ENCODE measurements at regions not wholly inside any gene's neighbourhood (a gene's known extent, or its start where the extent isn't known, plus 50 kb on each side); places are given as distances from the start of the nearest gene placed in this dataset.

- H3K4me3 ChIP-seq (ENCODE audit: low read depth, low read length): no peak overlapping the region
- no peak for TF ChIP-seq CTCF (IDR thresholded peaks at IDR 0.05; ENCODE audit: insufficient read depth, low read length)
- DNase-seq (ENCODE audit: low read depth): peak; percentile 35
These were observed 69.0 kb downstream of the ID4 start for GRCh38 chr6:19906171-19906570.

GRCh38 chr6:19911223-19911622, 74.1 kb downstream of the ID4 start:
- no peak overlapping the region for H3K4me3 ChIP-seq (ENCODE audit: low read depth, low read length)
- TF ChIP-seq CTCF (IDR thresholded peaks at IDR 0.05; ENCODE audit: insufficient read depth, low read length): no peak
- DNase-seq (ENCODE audit: low read depth): no peak

GRCh38 chr6:19918436-19918835, 81.3 kb downstream of the ID4 start:
- DNase-seq (ENCODE audit: low read depth): no peak
- no peak overlapping the region for H3K4me3 ChIP-seq (ENCODE audit: low read depth, low read length)
- no peak for TF ChIP-seq CTCF (IDR thresholded peaks at IDR 0.05; ENCODE audit: insufficient read depth, low read length)

- H3K4me3 ChIP-seq (ENCODE audit: low read depth, low read length): no peak overlapping the region
- TF ChIP-seq CTCF (IDR thresholded peaks at IDR 0.05; ENCODE audit: insufficient read depth, low read length): no peak
- DNase-seq (ENCODE audit: low read depth): no peak
These were observed 84.6 kb downstream of the ID4 start for GRCh38 chr6:19921786-19922185.

GRCh38 chr6:19925533-19925932, 88.4 kb downstream of the ID4 start:
- no peak overlapping the region for H3K4me3 ChIP-seq (ENCODE audit: low read depth, low read length)
- DNase-seq (ENCODE audit: low read depth): no peak
- TF ChIP-seq CTCF (IDR thresholded peaks at IDR 0.05; ENCODE audit: insufficient read depth, low read length): no peak

GRCh38 chr6:19928461-19928860, 91.3 kb downstream of the ID4 start:
- TF ChIP-seq CTCF (IDR thresholded peaks at IDR 0.05; ENCODE audit: insufficient read depth, low read length): no peak
- H3K4me3 ChIP-seq (ENCODE audit: low read depth, low read length): no peak overlapping the region
- DNase-seq (ENCODE audit: low read depth): no peak

GRCh38 chr6:19929312-19929711, 92.1 kb downstream of the ID4 start:
- no peak for DNase-seq (ENCODE audit: low read depth)
- TF ChIP-seq CTCF (IDR thresholded peaks at IDR 0.05; ENCODE audit: insufficient read depth, low read length): no peak
- no peak overlapping the region for H3K4me3 ChIP-seq (ENCODE audit: low read depth, low read length)

Measured in fibroblast of the aortic adventitia (primary cell).